Fibroblast of skin of back (primary cell): ENCODE measurements at regions not wholly inside any gene's neighbourhood (a gene's known extent, or its start where the extent isn't known, plus 50 kb on each side); places are given as distances from the start of the nearest gene placed in this dataset.

Experiments used
- DNase-seq: peaks from one replicate; pipeline ENCODE4 v3.0.0-alpha.2; 2013

DNA sequence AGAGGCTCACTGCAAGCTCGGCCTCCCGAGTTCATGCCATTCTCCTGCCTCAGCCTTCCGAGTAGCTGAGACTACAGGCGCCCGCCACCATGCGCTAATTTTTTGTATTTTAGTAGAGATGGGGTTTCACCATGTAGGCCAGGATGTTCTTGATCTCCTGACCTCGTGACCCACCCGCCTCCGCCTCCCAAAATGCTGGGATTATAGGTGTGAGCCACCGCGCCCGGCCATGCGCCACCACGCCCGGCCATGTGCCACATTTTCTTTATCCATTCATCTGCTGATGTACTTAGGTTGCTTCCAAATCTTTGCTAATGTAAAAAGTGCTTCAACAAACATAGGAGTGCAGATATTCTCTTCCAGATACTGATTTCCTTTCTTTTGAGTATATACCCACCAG is 408.6 kb downstream of the CAAP1 start:
- DNase-seq, result no peak

DNA sequence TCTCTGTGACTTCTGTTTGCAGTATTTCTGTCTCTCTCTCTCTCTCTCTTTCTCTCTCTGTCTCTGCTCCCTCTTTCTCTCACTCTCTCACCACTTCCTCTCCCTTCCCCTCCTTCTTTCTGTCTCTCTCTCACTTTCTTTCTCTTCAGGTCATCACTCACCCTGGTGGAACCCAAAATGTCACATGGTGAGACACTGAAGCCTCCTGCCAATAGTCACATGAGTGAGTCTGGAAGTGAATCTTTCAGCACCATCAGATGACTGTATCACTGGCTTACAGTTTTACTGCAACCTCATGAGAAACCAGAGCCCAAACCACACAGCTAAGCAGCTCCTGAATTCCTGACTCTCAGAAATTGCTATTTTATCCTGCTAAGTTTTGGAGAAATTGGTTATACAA is 414.6 kb downstream of the CAAP1 start:
- no peak for DNase-seq

DNA sequence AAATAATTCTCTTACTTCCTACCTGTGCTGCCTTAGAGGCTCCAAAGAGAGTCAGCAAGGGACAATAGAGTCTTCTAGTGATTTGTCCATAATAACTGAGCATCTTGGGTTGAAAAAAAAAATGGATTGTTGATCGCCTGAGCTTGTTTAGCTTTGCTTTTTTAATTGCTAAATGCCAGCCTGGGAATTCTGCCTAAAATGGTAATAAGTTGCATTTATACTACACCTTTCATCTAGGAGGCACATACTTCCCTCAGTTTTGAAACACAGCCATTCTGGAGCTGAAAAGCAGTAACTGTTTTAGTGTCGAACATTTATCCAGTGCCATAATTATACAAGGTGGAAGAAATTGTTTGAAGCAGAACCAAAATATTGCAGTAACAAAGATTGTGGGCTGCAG is 421.3 kb downstream of the CAAP1 start:
- no peak for DNase-seq

DNA sequence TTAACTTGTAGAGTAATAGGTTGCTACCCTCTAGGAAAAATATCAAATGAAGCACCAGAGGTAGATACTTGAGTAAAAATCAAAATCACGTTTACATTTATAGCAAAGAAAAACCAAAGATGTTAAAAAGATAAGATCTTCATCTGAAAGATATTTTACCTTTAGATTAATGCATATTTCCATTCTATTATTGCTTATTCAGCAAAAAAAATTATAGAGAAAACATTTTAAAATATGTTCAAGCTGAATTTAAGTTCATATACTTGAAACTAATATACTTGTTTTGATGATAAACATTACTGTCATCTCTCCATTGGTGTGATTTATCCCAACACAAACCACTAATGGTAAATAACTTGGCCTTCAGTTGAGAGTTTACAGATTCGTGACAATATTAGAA is 422.3 kb downstream of the CAAP1 start:
- no peak for DNase-seq

DNA sequence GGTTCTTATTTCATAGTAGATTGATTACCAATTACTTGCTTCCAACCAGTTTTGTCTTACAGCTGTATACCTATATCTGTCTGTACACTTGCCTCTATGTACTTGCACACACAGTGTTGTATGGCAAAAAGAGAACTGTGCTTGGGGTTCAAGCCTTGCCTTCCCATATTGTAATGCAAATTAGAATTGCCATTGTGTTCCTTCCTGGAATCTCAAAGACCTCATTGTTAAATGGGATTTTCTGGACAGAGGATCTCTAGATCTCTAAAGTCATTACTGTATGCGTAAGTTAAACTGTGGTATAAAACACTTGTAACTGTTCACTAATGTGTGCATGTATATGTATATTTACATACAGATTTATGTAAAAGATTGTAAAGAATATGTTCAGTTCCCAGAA is 428.8 kb downstream of the CAAP1 start:
- DNase-seq, result no peak

DNA sequence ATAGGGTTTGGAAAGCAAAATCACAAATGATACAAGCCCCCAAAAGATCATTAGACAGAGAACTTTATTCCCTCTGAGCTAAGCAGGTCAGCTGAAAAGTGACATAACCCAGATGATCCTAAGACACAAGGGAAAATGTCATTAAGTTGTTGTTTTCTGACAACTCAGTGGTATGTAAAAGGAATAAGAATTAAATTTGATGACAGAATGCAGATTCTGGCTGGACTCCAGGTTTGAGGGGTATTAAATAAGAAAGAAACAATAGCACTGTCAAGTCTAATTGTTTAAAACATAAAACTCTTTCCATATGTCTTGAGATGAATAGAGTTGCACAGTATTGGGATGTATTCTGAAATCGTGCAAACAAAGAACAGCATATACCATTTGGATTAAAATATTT is 429.9 kb downstream of the CAAP1 start:
- no peak for DNase-seq

DNA sequence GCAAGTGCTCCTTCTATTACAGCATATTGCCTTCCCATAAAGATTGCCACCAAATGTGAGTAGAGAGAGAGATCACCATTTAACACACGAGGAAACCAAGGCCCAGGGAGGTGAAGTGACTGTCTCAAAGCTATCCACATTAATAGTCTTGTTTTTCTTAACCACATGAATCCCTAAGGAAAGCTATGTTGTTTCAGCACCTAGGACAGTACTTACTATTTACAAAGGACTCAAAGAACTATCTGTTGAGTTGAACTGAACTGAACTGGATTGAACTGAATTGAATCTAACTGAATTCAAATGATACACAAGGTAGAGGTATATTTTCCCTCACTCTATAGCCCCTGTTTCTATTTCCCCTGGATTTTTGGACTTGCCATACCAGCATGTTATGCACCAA is 430.4 kb downstream of the CAAP1 start:
- DNase-seq, result peak; percentile 1

DNA sequence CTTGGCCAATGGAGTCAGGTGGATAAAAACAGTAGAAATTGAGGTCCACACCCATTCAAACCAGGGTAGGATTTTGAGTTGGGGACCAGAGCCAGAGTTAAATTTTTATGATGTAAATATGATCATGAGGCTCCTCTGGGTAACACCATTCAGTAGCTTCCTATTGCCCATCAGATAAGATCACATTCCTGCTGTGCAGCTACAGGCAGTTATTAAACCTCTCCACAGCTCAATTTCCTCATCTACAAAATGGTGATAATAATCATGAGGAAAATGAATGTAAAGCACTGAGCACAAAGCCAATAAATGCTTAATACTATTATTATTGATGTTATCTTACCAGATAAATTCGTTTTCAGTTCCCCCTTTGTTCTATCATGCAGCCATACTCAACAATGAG is 432.0 kb downstream of the CAAP1 start:
- DNase-seq, result no peak

DNA sequence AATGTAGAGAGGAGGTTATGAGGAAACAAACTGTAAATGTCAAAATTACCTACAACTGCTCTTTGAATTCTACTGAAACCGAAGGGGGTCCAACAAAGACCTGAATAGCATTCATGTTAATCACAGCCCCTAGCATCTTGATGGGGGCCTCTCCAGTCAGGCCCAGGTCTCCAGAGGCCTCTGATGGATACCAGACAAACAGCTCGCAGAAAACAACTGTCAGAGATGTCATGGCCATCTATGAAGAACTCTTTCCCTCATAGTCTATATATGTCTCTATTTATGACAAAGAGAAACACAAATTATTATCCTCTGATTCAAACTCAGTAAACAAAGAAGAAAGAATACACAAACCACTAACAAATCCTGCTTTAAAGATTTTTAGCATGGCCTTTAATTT is 432.6 kb downstream of the CAAP1 start:
- DNase-seq, result no peak

DNA sequence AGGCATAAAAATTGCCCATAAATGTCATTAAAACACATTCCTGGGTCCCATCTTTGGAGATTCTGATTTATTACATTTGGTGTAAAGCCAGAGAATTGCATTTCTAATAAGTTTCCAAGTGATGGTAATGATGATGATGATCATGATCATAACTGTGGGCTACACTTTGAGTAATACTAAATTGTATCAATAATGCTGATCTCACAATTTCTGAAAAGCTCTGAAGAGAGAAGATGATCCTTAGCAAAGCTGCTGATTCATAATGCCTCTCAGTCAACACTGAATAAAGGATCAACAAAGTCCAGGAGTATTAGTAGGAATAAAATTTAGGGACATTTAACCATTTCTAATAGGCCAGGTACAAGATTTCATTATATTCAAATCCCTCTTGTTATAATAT is 434.5 kb downstream of the CAAP1 start:
- DNase-seq, result no peak

DNA sequence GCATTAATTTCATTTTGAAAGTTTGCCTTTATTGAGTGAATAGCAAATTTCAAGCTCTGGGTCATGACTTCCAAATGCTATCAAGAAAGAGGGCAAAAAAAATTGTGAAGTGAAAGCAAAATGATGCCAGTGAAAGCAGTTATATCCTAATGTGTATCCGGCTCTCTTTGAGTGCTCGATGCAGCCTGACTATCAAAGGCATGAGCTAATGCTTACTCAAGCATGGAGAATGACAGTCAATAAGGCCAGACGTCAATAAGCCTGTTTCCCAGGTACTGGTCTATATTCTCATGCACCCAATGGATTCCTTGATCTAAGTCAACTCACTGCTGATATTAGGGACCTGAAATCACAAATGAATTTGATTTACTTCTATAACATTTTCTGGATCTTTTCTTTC is 435.5 kb downstream of the CAAP1 start:
- no peak for DNase-seq

DNA sequence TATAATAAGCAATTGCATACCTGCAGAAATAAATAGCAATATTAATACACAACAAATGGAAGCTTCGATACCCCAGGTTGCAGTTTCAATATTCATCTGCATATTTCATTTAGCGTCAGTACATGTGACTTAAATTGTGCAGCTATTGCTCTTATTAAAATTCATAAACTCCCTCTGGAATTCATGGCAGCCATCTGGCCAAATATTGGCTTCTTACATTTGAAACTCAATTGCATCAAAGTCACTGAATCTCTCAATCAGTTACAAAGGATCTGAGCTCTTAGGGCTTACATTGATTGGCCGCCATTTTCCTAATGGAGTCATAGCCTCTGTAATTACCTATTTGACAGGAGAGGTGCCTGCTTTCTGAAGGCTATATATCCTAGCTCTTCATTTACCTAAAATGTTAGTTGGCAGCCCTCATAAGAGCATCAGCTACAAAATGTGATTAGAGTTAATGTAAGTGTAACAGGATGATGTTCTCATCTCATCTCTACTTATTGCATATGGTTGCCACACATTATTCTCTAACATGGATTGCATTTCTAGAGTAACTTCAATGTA is 453.5 kb downstream of the CAAP1 start:
- no peak for DNase-seq

DNA sequence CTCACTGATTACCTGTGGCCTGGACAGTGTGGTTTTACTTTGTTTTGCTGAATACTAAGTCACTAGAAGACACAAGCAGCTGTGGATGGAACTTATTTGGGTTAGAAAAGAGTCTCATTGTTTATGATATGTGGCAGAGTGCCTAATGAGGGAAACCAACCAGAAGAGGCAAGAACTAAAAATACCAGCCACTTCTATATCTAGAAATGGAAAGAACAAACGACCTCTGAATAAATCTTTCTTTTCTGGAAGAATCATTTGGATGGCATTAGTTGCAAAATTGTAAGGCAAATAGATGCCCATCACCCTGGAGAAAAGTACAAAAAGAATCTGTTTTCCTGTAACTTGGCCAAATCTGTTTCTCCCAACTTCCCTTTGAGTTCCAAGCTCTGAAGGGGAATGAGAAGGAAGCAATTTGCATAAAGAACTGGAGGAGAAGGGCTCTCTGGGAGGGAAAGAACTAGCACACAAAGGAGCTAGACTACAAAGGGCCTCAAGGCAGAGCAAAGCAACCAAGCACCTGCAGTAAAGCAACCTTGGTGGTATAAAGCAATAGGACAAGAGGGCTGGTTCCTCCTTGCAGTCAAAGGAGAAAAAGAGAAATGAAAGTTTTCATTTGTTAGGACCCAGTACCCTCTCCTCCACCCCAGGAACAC is 455.4 kb downstream of the CAAP1 start:
- no peak for DNase-seq

DNA sequence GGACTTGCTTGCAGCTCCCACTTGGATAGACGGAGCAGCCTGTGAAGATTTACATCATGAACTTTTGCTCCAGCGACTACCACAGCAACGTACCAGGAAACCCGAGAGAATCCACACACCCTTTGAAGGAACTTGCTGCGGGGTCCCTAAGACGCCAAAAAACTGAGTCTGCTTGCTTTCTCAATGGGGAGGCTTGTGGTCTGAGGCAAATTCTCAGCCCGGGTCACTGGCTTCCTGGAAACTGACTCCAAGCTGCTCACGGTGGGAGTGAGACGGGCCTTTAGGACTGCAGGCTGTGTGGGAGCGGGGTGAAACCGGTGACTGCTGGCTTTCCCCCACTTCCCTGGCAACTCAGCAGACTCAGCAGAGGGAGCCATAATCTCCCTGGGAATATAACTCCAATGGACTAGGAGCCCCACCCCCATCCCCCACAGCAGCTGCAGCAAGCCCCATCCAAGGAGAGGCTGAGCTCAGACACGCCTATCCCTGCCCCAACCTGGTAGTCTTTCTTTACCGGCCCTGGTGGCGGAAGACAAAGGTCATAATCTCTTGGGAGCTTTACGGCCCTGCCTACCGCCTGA is 466.0 kb downstream of the CAAP1 start:
- DNase-seq, result no peak

DNA sequence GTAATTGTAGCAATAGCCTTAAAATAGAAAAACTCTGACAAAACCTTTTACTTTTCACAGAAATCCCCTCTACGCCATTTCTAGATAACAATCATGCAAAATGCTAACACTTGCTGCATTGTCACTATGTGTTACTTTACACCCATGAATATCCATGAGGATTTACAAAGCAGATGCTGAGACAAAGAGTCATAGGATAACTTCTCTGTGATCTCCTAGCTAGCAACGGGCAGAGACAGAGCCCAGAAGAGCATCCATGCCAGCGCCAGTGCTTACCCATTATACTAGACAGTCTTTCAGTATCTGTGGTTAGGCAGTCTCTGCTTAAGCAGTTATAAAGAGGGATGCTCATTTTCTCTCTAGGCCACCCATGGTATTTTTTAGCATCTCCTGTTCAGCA is 474.1 kb downstream of the CAAP1 start:
- DNase-seq, result no peak

DNA sequence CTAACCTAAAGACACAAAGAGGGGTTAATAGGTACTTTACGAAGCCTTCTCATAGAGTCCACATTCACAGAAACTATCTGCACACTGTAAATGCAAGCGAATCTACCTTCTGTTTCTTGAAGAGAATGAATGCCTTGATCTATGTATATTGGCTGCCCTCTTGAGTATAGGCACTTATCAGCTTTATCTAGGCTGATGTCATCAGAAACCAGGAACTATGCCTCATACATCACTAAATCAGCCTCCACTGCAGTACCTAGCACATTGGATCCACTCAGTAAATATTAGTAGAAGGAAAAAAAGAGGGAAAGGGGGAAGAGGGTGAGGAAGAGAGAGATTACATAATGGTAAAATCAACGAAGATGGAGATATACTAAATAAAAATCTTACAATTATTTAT is 477.1 kb downstream of the CAAP1 start:
- DNase-seq, result no peak

DNA sequence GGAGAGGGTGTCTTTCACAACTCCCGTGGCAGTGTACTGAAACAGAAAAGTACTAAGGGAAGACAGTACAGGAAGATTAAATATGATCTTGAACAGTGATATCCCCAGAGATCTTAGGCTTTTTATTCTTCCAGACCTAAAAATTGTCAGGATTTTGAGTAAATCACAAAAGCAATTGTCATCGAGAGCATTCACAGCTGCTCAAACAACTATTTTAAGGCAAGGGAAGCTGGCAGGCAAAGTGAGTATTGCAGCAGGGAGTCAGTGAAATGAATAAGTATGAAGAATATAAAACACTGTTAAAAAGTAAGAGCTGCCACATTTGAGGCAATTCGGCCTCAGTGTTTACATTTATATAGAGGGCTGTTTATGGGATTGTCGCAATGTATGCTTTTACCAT is 479.0 kb downstream of the CAAP1 start:
- DNase-seq, result no peak

DNA sequence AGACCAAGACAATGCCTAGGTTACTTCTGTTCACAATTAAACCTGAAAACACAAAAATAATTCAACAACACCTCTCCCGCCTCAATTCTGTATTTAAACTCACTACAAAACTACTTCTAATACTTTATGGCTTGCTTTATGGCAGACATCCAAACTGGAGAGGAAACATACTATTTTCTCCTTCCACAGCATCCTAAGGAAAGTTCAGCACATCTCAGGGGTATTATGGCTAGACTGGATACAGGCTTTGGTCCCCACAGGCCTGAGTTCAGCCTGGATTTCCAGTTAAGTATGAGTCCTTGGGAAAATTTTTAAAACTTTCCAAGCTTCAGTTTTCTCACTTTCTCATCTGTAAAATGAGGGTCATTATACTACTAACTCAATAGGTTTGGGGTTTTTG is 480.2 kb downstream of the CAAP1 start:
- DNase-seq, result no peak

DNA sequence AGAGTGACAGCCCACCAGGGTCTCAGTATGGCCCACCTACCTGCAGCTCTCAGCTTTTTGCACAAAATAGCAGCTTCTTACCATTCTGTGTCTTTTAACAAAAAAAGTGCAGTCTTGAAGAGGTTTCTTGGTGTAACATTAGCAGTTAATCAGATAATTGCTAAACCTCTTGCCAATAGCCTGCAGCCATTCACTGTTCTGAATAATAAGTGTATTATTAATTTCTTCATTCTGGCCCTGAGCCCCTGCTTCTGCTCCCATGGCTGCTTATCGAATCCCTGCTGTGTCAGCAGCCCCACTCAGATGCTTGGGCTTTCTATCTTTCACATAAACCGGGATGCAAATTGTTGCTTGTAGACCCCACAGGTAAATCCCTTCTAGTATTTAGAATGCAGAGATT is 485.9 kb downstream of the CAAP1 start:
- DNase-seq, result no peak

DNA sequence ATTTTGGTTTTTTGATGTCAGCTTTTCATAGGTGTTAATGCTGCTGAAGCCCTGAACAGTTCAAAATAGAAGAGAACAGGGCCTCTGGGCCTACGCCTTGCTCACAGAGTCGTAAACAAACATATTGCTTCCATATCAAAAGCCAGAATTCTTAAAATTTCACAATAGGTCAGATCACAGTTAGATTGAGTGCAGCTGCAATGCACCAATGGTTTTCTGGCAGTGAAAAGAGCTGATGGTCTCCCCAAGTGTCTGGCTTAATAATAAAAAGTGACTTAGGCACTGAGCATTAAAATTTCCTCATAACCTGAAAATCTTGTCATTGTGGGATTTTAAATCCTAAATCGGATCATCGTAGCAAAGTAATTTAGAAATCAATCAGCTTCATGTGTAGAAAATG is 493.0 kb downstream of the CAAP1 start:
- DNase-seq, result no peak

DNA sequence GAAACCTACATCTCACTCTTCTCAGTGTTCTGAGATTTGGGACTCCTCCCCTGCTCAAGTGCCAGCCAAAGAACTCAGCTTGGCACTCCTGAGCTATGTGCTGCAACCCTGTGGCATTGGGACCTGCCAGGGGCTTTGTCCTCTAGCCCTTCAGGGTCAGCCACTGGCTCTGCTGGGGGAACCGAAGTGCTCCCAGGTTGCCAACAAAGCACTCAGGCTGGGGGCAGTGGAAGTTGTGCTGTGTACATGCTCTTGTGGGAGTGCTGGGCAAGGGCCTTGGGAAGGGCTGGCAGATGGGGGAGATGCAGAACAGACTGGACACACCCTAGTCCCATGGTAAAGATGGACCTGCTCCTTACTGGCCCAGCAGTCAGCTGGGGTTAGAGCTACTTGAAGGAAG is 498.6 kb downstream of the CAAP1 start:
- no peak for DNase-seq

DNA sequence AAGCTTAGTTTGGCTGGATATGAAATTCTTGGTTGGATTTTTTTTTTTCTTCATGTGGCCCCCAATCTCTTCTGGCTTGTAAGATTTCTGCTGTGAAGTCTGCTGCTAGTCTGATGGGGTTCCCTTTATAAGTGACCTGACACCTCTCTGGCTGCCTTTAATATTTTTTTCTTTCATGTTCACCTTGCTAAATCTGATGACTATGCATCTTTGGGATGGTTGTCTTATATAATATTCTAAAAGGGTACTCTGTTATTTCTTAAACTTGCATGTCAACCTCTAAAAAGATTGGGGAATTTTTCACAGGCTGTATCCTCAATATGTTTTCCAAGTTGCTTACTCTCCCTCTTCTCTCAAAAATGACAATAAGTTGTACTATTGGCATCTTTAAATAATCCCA is 500.0 kb downstream of the CAAP1 start:
- DNase-seq, result no peak

DNA sequence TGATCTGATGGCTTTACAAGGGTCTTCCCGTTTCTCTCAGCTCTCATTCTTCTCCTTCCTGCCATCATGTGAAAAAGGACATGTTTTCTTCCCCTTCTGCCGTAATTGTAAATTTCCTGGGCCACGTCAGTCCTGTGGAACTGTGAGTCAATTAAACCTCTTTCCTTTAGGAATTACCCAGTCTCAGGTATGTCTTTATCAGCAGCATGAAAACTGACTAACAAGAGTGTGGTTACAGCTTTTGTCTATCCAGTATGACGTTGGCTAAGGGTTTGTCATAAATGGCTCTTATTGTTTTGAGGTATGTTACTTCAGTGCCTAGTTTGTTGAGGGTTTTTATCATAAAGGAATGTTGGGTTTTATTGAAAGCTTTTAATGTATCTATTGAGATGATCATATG is 501.6 kb downstream of the CAAP1 start:
- no peak for DNase-seq

DNA sequence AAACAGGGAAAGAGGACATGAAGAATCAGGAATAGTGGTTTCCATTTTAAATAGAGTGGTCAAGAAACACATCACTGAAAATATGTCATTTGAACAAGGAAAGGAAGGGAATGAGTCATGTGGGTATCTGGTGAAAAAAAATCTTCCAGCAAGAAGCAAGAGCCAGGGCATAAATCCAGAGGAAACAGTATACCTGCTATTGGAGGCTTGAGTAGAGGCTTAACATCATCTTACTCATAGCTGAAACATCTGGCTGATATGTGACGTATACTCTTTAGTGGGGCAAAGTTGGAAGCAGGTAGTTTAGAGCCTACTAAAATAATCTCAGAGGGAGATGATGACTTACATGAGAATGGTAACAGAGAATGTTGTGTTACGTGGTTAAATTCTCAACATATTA is 517.2 kb downstream of the CAAP1 start:
- DNase-seq, result peak; percentile 1

DNA sequence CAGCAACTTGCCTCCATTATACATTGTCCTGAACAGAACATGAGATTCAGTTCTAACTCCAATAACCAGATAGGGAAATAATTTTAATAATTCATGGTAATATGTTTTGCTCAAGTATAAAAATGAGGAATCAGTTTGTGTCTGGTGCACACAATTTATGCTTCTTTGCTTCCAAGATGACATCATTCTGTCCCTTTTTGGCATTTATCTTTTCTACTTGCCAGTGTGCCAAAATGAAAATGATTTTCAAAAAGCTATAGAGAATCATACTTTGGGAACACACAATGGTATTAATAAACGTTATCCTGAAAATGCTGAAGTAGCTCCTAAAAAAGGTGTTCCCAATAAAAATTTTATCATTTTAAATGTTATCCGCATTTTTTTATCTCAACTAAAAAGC is 519.0 kb downstream of the CAAP1 start:
- no peak for DNase-seq
